OCI-LY3 (cell line): ENCODE measurements at regions not wholly inside any gene's neighbourhood (a gene's known extent, or its start where the extent isn't known, plus 50 kb on each side); places are given as distances from the start of the nearest gene placed in this dataset.

Experiments used
- CTCF ChIP-seq: fragments of 200-600, 300-600 bp; sonication (generic); IDR thresholded peaks from 2 replicates; pipeline ENCODE4 v1.5.1; 2014; ENCODE audit warnings: antibody characterized with exemption, low read length, low read depth
- EZH2phosphoT487 ChIP-seq: fragments of 200-600 bp; shearing (Covaris generic); IDR thresholded peaks from 2 replicates; pipeline ENCODE4 v1.6.1; 2018; ENCODE audit warnings: antibody characterized with exemption, mixed run types, low read depth

DNA sequence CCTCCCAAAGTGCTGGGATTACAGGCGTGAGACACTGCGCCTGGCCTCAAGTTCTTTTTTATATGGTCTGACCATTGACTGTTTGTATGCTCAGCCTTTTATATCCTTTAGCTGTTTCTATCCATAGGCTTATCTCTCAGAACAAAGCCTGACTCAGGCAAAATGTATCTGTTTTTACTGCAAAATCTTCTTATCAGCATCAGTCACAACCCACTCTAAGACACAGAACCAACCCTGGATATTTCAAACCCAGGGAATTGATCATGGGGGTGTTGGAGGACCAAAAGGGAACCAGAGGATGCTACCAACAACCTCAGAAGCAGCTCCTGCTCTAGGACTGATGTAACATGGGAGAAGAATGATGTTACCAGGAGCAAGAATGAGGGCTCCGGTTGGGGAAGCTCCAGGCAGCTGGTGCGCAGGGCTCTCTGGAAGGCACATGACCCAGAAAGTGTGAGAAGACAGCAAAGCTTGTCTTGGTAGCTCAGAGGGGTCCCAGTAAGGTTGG lies 75.3 kb upstream of the NCK2 start:
- no peak for TF ChIP-seq CTCF
- no peak for TF ChIP-seq EZH2phosphoT487
